PC-3 (cell line): ENCODE measurements at regions not wholly inside any gene's neighbourhood (a gene's known extent, or its start where the extent isn't known, plus 50 kb on each side); places are given as distances from the start of the nearest gene placed in this dataset.
A peak's percentile ranks its signal among the peaks of the same experiment; 100 is the strongest.

Experiments used
- ATAC-seq: fragments of 200-7000 bp; cut with Tn5 transposase; 2 replicates; pipeline ENCODE4 v1.9.1; 2020; ENCODE audit warnings: mild to moderate bottlenecking, moderate library complexity
- BruUV-seq: library from RNA; stranded (reverse); fragments of 400-500 nt; replicated peaks from 2 replicates; lab custom pipeline; 2021; lab: Mats Ljungman, UMichigan
- CTCF ChIA-PET: fragments of 300-600 bp; sonication (Branson Sonifier 250); formaldehyde crosslinking; loops from one replicate; lab custom pipeline; 2022; ENCODE audit warnings: antibody characterized with exemption; lab: Charles Lee
- POLR2A ChIA-PET: fragments of 300-600 bp; sonication (Branson Sonifier 250); formaldehyde crosslinking; loops from one replicate; lab custom pipeline; 2022; ENCODE audit warnings: antibody characterized with exemption; ENCODE audit not compliant: unreplicated experiment; lab: Charles Lee
- DNase-seq: peaks from one replicate; pipeline ENCODE4 v3.0.0-alpha.2; 2015
- H2AFZ ChIP-seq: fragments of 300-600 bp; sonication (generic); 2 replicates; pipeline ENCODE4 v1.6.0; 2016; ENCODE audit warnings: antibody characterized with exemption, low read length
- H3F3A ChIP-seq: fragments of 300-600 bp; sonication (generic); one replicate; pipeline ENCODE4 v1.6.0; 2017; ENCODE audit warnings: antibody characterized with exemption, low read length, control low read depth, mild to moderate bottlenecking; ENCODE audit not compliant: unreplicated experiment
- H3K27ac ChIP-seq: fragments of 300-600 bp; sonication (generic); 2 replicates; pipeline ENCODE4 v1.5.1; 2016; ENCODE audit warnings: mild to moderate bottlenecking, low read length
- H3K27me3 ChIP-seq: fragments of 300-600 bp; sonication (generic); 2 replicates; pipeline ENCODE4 v1.6.1; 2016; ENCODE audit warnings: low read length, mixed read lengths
- H3K36me3 ChIP-seq: fragments of 300-600 bp; sonication (generic); 2 replicates; pipeline ENCODE4 v1.6.1; 2016; ENCODE audit warnings: low read depth, mixed run types, low read length, mixed read lengths
- H3K4me1 ChIP-seq: fragments of 300-600 bp; sonication (generic); 2 replicates; pipeline ENCODE4 v1.5.1; 2016; ENCODE audit warnings: low read length; ENCODE audit not compliant: insufficient read depth
- H3K4me2 ChIP-seq: fragments of 300-600 bp; sonication (generic); 2 replicates; pipeline ENCODE4 v1.6.0; 2016; ENCODE audit warnings: low read length
- H3K4me3 ChIP-seq: fragments of 300-600 bp; sonication (generic); 2 replicates; pipeline ENCODE4 v1.5.1; 2016; ENCODE audit warnings: mild to moderate bottlenecking, low read length, mixed read lengths
- H3K79me2 ChIP-seq: fragments of 300-600 bp; sonication (generic); 2 replicates; pipeline ENCODE4 v1.6.1; 2017; ENCODE audit warnings: low read length, mixed read lengths
- H3K9ac ChIP-seq: fragments of 300-600 bp; sonication (generic); 2 replicates; pipeline ENCODE4 v1.6.0; 2016; ENCODE audit warnings: mild to moderate bottlenecking, low read length
- H3K9me2 ChIP-seq: fragments of 300-600 bp; sonication (generic); replicated peaks from 2 replicates; pipeline ENCODE4 v1.6.1; 2016; ENCODE audit warnings: mixed run types, low read length, mixed read lengths
- H3K9me3 ChIP-seq: fragments of 300-600 bp; sonication (generic); 2 replicates; pipeline ENCODE4 v1.6.1; 2016; ENCODE audit warnings: low read length, mixed read lengths
- H4K20me1 ChIP-seq: fragments of 300-600 bp; sonication (generic); 2 replicates; pipeline ENCODE4 v1.6.1; 2016; ENCODE audit warnings: low read length, mixed read lengths
- EZH2 ChIP-seq: fragments of 300-600 bp; sonication (generic); IDR thresholded peaks from one replicate; pipeline ENCODE4 v1.6.1; 2017; ENCODE audit warnings: antibody characterized with exemption, mild to moderate bottlenecking, low read length; ENCODE audit not compliant: unreplicated experiment
- EZH2phosphoT487 ChIP-seq: fragments of 300-600 bp; sonication (generic); IDR thresholded peaks from 2 replicates; pipeline ENCODE4 v1.6.1; 2018; ENCODE audit warnings: mild to moderate bottlenecking, antibody characterized with exemption, low read length, borderline replicate concordance
- intact Hi-C: fragments of 100-400 bp; cut with micrococcal nuclease; formaldehyde crosslinking; loops from 2 replicates; pipeline ENCODE4 v1.9.0; 2023
- TF ChIP-seq, protein P1 (sequence below): fragments of 300-600 bp; sonication (generic); conservative IDR thresholded peaks from 2 replicates; pipeline ENCODE4 v1.5.1; 2017; ENCODE audit warnings: antibody characterized with exemption, low read depth, mild to moderate bottlenecking, low read length

DNA sequence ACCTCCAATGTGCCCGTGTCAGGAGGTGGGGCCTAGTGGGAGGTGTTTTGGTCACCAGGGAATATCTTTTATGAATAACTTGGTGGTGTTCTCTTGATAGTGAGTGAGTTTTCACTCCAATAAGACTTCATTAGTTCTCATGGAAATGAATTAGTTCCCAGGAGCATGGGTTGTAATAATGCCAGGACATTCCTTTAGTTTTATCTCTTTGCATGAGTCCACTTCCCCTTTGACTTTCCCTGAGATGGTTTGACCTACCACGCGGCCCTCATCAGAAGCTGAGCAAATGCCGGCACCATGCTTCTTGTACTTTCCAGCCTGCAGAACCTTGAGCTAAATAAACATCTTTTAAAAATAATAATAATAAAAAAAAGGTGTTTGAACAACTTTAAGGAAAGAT lies 112.9 kb upstream of the ACSL4 start:
- CTCF ChIA-PET = no interaction called here
- peaks cover 28% of the 10 kb centered on the region for H3K4me1 ChIP-seq
- intact Hi-C loops = no loop called here
- no peaks in the 10 kb centered on the region for H3K9me3 ChIP-seq
- H3F3A ChIP-seq = no peaks in the 10 kb centered on the region
- no peak overlapping the region for H3K4me3 ChIP-seq
- H3K27me3 ChIP-seq = no peaks in the 10 kb centered on the region
- BruUV-seq = no TSS peak
- H3K9ac ChIP-seq = no peak overlapping the region
- no peak overlapping the region for H3K27ac ChIP-seq
- H3K79me2 ChIP-seq = no peaks in the 10 kb centered on the region
- TF ChIP-seq EZH2phosphoT487 = no peak
- no peak for TF ChIP-seq EZH2
- TF ChIP-seq, protein P1, sequence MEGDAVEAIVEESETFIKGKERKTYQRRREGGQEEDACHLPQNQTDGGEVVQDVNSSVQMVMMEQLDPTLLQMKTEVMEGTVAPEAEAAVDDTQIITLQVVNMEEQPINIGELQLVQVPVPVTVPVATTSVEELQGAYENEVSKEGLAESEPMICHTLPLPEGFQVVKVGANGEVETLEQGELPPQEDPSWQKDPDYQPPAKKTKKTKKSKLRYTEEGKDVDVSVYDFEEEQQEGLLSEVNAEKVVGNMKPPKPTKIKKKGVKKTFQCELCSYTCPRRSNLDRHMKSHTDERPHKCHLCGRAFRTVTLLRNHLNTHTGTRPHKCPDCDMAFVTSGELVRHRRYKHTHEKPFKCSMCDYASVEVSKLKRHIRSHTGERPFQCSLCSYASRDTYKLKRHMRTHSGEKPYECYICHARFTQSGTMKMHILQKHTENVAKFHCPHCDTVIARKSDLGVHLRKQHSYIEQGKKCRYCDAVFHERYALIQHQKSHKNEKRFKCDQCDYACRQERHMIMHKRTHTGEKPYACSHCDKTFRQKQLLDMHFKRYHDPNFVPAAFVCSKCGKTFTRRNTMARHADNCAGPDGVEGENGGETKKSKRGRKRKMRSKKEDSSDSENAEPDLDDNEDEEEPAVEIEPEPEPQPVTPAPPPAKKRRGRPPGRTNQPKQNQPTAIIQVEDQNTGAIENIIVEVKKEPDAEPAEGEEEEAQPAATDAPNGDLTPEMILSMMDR = no peak
- H3K4me2 ChIP-seq = no peak overlapping the region
- ATAC-seq (no peak), DNase-seq (no peak)
- H4K20me1 ChIP-seq = no peaks in the 10 kb centered on the region
- H3K9me2 ChIP-seq = no peaks in the 10 kb centered on the region
- no peaks in the 10 kb centered on the region for H3K36me3 ChIP-seq
- POLR2A ChIA-PET = no interaction called here
- no peak overlapping the region for H2AFZ ChIP-seq

DNA sequence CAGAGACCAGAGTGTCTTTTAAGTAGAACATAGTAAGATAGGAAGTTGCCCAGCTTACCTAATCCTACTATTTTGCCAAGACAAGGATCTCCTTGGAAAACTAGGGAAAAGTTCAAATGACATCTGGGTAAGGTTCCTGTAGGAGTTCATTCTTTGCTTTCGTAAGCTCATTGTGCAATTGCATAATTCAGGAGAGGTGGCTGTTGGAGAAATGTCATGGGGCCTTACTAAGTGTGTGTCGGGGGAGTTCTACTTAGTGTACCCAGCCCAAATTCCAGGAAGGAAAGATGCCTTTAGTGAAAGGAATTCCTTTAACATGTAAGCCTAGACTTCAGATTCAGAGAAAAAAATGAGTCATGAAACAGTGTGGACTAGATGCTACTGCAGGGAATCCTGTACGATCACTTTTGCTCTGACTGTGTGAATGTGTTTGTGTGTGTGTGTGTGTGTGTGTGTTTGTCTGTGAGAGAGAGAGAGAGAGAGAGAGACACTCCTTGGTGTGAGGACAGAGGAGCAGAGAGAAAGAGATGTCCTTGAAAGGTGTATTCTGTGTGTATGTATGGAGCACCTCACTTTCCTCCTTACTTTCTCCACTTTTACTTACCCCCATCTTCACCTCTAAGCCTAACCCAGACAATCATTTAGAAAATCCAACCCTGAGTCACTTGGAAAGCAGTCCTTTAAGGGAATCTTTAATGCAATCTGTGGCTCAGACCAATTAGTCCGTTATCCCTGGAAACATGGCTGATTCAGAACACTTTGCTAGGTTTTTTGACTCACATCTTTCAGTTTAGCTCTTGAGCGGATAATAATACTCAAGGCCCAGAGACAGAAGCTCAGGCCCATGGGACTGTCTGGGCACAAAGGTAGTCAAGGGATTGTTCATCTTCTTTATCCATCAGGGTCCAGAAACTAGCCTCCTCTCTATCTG lies 114.5 kb upstream of the ACSL4 start:
- Histone ChIP-seq H2AFZ (peak overlapping the region; percentile 29; the same call in 1 of the 2 replicates), H3K4me2 (peak overlapping the region; percentile 58), H3K4me1 (peaks cover 24% of the 10 kb centered on the region), H3K27ac (peak overlapping the region; percentile 12), H4K20me1 (no peaks in the 10 kb centered on the region), H3K9ac (no peak overlapping the region), H3F3A (no peaks in the 10 kb centered on the region), H3K79me2 (no peaks in the 10 kb centered on the region), H3K36me3 (no peaks in the 10 kb centered on the region), H3K27me3 (no peaks in the 10 kb centered on the region), H3K9me3 (no peaks in the 10 kb centered on the region), H3K9me2 (no peaks in the 10 kb centered on the region), H3K4me3 (no peak overlapping the region; the same call in 1 of the 2 replicates)
- DNase-seq (peak; percentile 77), ATAC-seq (peak; percentile 49)
- ChIA-PET POLR2A (no interaction called here), CTCF (no interaction called here)
- TF ChIP-seq EZH2phosphoT487 (no peak), EZH2 (no peak)
- TF ChIP-seq, protein P1 = no peak
- BruUV-seq = no TSS peak
- intact Hi-C loops = no loop called here

DNA sequence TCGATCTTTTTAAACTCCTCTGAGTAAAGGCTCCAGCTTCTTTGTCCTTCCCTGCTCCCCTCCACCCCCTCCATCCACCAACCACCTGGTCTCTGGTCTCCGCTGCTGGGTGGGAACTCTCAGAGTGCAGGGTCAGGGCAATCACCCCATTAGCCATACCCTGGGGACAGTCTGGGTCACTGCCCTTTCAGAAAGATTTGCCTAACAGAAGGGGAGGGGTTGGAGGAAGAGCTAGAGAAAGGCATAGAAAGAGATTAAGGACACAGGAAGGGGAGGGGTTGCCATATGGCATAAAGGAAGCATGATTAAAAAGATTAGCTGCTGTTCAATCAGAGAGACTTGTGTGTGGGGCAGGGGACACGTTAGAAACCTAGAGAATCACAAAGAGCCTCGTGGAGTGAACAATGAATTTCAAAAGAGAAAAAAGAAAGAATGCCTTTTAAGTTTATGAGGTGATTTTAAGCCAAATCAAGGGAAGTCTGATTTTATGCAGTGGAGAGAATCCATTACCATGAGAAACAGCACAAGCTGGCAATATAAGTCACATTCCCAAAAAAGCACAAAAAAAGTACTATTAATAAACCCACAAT lies 115.5 kb upstream of the ACSL4 start:
- no peak for DNase-seq
- Histone ChIP-seq H2AFZ (no peak overlapping the region), H3K9me2 (no peaks in the 10 kb centered on the region), H3K4me2 (no peak overlapping the region), H3K27me3 (no peaks in the 10 kb centered on the region), H3K9me3 (no peaks in the 10 kb centered on the region), H4K20me1 (no peaks in the 10 kb centered on the region), H3K79me2 (no peaks in the 10 kb centered on the region), H3K27ac (no peak overlapping the region), H3K9ac (no peak overlapping the region), H3K4me3 (no peak overlapping the region), H3K4me1 (peaks cover 24% of the 10 kb centered on the region), H3F3A (no peaks in the 10 kb centered on the region), H3K36me3 (no peaks in the 10 kb centered on the region)
- POLR2A ChIA-PET = no interaction called here
- ATAC-seq = no peak
- TF ChIP-seq, protein P1 = no peak
- no peak for TF ChIP-seq EZH2phosphoT487
- TF ChIP-seq EZH2 = no peak
- intact Hi-C loops = no loop called here
- CTCF ChIA-PET = no interaction called here
- BruUV-seq = no TSS peak
